ENCODE measurements at regions not wholly inside any gene's neighbourhood (a gene's known extent, or its start where the extent isn't known, plus 50 kb on each side); places are given as distances from the start of the nearest gene placed in this dataset.
"Not testable (repeated sequence)": the region's sequence is repeated elsewhere in the genome, so short reads cannot be mapped to it uniquely, and the experiment has no call there.

GRCh38 chr3:73835945-73836344 is 211.2 kb upstream of the PDZRN3 start:
- no peak for DNase-seq

- DNase-seq = no peak
Observed at GRCh38 chr3:73832426-73832825, 207.7 kb upstream of the PDZRN3 start.

- DNase-seq = no peak
Observed at GRCh38 chr3:73828348-73828747, 203.6 kb upstream of the PDZRN3 start.

- no peak for DNase-seq
Observed at GRCh38 chr3:73827725-73828211, 203.0 kb upstream of the PDZRN3 start.

GRCh38 chr3:73827204-73827603 is 202.5 kb upstream of the PDZRN3 start:
- DNase-seq = no peak

GRCh38 chr3:73820896-73821295 is 196.2 kb upstream of the PDZRN3 start:
- DNase-seq = not testable (repeated sequence)

GRCh38 chr3:73820431-73820830 is 195.7 kb upstream of the PDZRN3 start:
- DNase-seq = no peak

- no peak for DNase-seq
Observed at GRCh38 chr3:73815966-73816365, 191.2 kb upstream of the PDZRN3 start.

GRCh38 chr3:73813692-73814292 is 189.1 kb upstream of the PDZRN3 start:
- DNase-seq = no peak

- DNase-seq = no peak
Observed at GRCh38 chr3:73813291-73813690, 188.6 kb upstream of the PDZRN3 start.

GRCh38 chr3:73812054-73812453 is 187.3 kb upstream of the PDZRN3 start:
- DNase-seq = no peak

GRCh38 chr3:73808862-73809509 is 184.2 kb upstream of the PDZRN3 start:
- no peak for DNase-seq

- no peak for DNase-seq
Observed at GRCh38 chr3:73805435-73805834, 180.7 kb upstream of the PDZRN3 start.

- no peak for DNase-seq
Observed at GRCh38 chr3:73804204-73804603, 179.5 kb upstream of the PDZRN3 start.

GRCh38 chr3:73801444-73801843 is 176.7 kb upstream of the PDZRN3 start:
- DNase-seq = no peak

GRCh38 chr3:73797311-73797710 is 172.6 kb upstream of the PDZRN3 start:
- DNase-seq = no peak

- DNase-seq = no peak
Observed at GRCh38 chr3:73796382-73796781, 171.6 kb upstream of the PDZRN3 start.

- DNase-seq = no peak
Observed at GRCh38 chr3:73791356-73791755, 166.6 kb upstream of the PDZRN3 start.

- no peak for DNase-seq
Observed at GRCh38 chr3:73789825-73790444, 165.2 kb upstream of the PDZRN3 start.

GRCh38 chr3:73787620-73788019 is 162.9 kb upstream of the PDZRN3 start:
- DNase-seq = no peak

GRCh38 chr3:73786998-73787397 is 162.3 kb upstream of the PDZRN3 start:
- no peak for DNase-seq

- DNase-seq = no peak
Observed at GRCh38 chr3:73786321-73786807, 161.6 kb upstream of the PDZRN3 start.

GRCh38 chr3:73784686-73785392 is 160.1 kb upstream of the PDZRN3 start:
- no peak for DNase-seq

- no peak for DNase-seq
Observed at GRCh38 chr3:73783811-73784210, 159.1 kb upstream of the PDZRN3 start.
